Posterior cingulate gyrus (tissue), 11 donors: ENCODE measurements at regions not wholly inside any gene's neighbourhood (a gene's known extent, or its start where the extent isn't known, plus 50 kb on each side); places are given as distances from the start of the nearest gene placed in this dataset.
"Not testable (repeated sequence)": the region's sequence is repeated elsewhere in the genome, so short reads cannot be mapped to it uniquely, and the experiment has no call there.

ENCODE experiments used
- DNase-seq, 10 donors: peaks; one replicate each; pipeline versions ENCODE4 v3.0.0 to v3.0.0-alpha.2; 2020 to 2021; ENCODE audit warnings: mixed read lengths in 3 of 10
- intact Hi-C: fragments of 100-400 bp; cut with DNase I; formaldehyde crosslinking; loops from one replicate; pipeline ENCODE4 v1.15.1; 2023

GRCh38 chr21:13936033-13936937 lies 274.5 kb downstream of the LIPI start:
- peak in 5 of 10 donors; percentile 5 to 78 (median 71) for DNase-seq
- intact Hi-C loops = not testable (repeated sequence)

DNA sequence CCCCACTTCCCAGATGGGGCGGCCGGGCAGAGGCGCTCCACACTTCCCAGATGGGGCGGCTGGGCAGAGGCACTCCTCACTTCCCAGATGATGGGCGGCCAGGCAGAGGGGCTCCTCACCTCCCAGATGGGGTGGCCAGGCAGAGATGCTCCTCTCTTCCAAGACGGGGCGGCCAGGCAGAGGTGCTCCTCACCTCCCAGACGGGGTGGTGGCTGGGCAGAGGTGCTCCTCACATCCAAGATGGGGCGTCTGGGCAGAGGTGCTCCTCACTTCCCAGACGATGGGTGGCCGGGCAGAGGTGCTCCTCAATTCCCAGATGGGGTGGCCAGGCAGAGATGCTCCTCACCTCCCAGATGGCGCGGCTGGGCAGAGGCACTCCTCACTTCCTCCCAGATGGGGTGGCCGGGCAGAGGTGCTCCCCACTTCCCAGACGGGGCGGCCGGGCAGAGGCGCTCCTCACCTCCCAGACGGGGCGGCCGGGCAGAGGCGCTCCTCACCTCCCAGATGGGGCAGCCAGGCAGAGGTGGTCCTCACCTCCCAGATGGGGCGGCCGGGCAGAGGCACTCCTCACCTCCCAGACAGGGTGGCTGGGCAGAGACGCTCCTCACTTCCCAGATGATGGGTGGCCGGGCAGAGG lies 275.2 kb downstream of the LIPI start:
- peak in 2 of 10 donors; percentile 79 for DNase-seq
- intact Hi-C loops = not testable (repeated sequence)

GRCh38 chr21:13934887-13935342 lies 275.8 kb downstream of the LIPI start:
- intact Hi-C loops = not testable (repeated sequence)

GRCh38 chr21:13923175-13923574 lies 287.6 kb downstream of the LIPI start:
- DNase-seq, intact Hi-C loops: not testable (repeated sequence)

More at GRCh38 chr21:13934887-13935342, 275.8 kb downstream of the LIPI start:
- peak in 3 of 10 donors; percentile 62 to 76 (median 75) for DNase-seq

GRCh38 chr21:13921455-13921854 lies 289.3 kb downstream of the LIPI start:
- intact Hi-C loops = not testable (repeated sequence)

GRCh38 chr21:13907385-13907784 lies 297.8 kb downstream of the POTED start:
- intact Hi-C loops = not testable (repeated sequence)
- peak in 1 of 10 donors; percentile 57 for DNase-seq

More at GRCh38 chr21:13921455-13921854, 289.3 kb downstream of the LIPI start:
- DNase-seq = not testable (repeated sequence)

GRCh38 chr21:13896596-13897247 lies 287.1 kb downstream of the POTED start:
- peak in 1 of 10 donors; percentile 31 for DNase-seq
- intact Hi-C loops = loop anchor here (2.0 kb wide), 1 partner anchor 18 kb away; no protein-coding TSS in a partner anchor

- DNase-seq = peak in 1 of 10 donors; percentile 24
- intact Hi-C loops = not testable (repeated sequence)
Measured at GRCh38 chr21:13893617-13894016, 284.0 kb downstream of the POTED start.

GRCh38 chr21:13893025-13893424 lies 283.4 kb downstream of the POTED start:
- DNase-seq, intact Hi-C loops: not testable (repeated sequence)

GRCh38 chr21:13892146-13892751 lies 282.7 kb downstream of the POTED start:
- intact Hi-C loops = not testable (repeated sequence)
- peak in 1 of 10 donors; percentile 77 for DNase-seq

DNA sequence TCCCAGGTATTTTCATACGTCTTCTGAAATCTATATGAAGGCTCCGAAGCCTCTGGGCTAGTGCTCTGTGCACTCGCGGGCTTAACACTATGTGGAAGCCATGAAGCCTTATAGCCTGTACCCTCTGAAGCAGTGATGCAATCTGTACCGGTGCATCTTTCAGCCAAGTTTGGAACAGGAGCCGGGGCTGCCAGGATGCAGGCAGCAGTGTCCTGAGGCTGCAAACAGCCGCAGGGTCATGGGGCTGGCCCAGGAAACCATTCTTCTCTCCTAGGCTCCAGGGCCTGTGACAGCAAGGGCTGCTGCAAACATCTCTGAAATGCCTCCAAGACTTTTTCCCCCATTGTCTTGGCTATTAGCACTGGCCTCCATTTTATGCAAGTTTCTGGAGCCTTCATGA lies 279.6 kb downstream of the POTED start:
- DNase-seq, intact Hi-C loops: not testable (repeated sequence)

DNA sequence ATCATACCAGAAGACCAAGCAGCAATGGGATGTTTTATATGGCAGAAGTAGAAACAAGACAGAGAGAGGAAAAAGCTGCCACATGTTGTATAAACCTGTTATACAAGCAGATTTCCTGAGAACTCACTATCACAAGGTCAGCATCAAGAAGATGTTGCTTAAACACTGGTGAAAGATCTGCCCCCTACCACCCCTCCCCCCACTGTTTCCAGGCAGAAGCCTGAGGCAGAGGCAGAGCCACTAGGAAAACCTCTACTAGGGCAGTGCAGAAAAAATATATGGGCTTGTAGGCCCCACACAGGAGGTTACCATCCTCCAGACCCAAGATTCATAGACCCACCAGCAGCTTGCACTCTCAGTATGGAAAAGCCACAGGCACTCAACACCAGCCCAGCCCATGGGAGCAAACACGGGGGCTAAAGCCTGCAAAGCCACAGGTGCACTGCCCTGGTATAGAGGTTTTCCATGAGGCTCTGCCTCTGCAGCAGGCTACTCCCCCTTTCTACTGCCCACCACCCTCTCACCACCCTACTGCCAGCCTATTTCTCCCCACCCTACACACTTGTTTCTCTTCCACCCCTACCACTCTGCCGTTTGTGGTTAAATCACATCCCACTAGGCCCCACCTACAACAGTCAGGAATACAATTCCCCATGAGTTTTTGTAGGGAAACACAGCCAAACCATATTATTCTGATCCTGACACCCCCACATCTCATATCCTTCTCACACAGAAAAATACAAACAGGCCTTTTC lies 274.2 kb downstream of the POTED start:
- intact Hi-C loops, DNase-seq: not testable (repeated sequence)

DNA sequence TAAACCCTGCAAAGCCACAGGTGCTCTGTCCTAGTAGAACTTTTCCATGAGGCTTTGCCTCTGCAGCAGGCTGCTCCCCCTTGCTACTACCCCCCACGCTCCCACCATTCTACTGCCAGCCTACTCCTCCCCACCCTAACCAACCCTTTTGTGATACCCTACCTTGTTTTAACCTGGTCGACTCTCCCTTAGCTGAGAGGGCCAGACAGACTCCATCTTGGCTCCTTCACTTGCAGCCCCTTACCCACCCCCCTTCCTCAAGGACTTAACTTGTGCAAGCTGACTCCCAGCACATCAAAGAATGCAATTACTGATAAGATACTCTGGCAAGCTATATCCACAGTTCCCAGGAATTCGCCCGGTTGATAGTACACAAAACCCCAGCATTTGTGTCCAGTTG lies 267.9 kb downstream of the POTED start:
- DNase-seq, intact Hi-C loops: not testable (repeated sequence)

GRCh38 chr21:13876999-13877398 lies 267.4 kb downstream of the POTED start:
- DNase-seq, intact Hi-C loops: not testable (repeated sequence)

DNA sequence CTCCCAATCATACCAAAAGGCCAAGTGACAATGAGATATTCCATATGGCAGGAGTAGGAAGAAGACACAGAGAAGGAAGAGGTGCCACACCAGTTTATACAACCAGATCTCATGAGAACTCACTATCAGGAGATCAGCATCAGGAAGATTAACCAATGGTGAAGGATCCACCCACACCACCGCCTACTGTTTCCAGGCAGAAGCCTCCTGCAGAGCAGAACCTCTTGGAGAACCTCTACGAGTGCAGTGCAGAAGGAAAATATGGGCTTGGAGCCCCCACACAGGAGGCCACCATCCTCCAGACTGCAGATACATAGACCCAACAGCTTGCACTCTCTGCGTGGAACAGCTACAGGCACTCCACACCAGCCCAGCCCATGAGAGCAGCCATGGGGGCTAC lies 264.4 kb downstream of the POTED start:
- DNase-seq, intact Hi-C loops: not testable (repeated sequence)

DNA sequence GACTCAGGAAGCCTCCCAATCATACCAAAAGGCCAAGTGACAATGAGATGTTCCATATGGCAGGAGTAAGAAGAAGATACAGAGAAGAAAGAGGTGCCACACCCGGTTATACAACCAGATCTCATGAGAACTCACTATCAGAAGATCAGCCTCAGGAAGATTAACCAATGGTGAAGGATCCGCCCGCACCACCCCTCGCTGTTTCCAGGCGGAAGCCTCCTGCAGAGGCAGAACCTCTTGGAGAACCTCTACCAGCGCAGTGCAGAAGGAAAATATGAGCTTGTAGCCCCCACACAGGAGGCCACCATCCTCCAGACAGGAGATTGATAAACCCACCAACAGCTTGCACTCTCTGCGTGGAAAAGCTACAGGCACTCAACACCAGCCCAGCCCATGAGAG lies 245.1 kb downstream of the POTED start:
- intact Hi-C loops = no loop called here
- peak in 1 of 10 donors; percentile 61 for DNase-seq

GRCh38 chr21:13850808-13851207 lies 241.2 kb downstream of the POTED start:
- intact Hi-C loops = not testable (repeated sequence)
- DNase-seq = peak in 1 of 10 donors; percentile 55

- intact Hi-C loops = not testable (repeated sequence)
- peak in 1 of 10 donors; percentile 74 for DNase-seq
Measured at GRCh38 chr21:13849489-13849888, 239.9 kb downstream of the POTED start.

GRCh38 chr21:13846718-13847117 lies 237.1 kb downstream of the POTED start:
- intact Hi-C loops, DNase-seq: not testable (repeated sequence)
